ENCODE measurements at regions not wholly inside any gene's neighbourhood (a gene's known extent, or its start where the extent isn't known, plus 50 kb on each side); places are given as distances from the start of the nearest gene placed in this dataset.

GRCh38 chrX:148417934-148418333 is 82.5 kb upstream of the AFF2 start:
- H3K36me3 ChIP-seq: no peaks in the 10 kb centered on the region
- no peaks in the 10 kb centered on the region for H3K27me3 ChIP-seq
- DNase-seq: no peak
- no peak overlapping the region for H3K27ac ChIP-seq
- no peak overlapping the region for H3K4me3 ChIP-seq
- WGBS, 2 donors: 49 to 57% methylated on average over 3 of the region's 3 CpGs
- no peak for ATAC-seq (ENCODE audit: low FRiP score in 2 of 2)
- no peaks in the 10 kb centered on the region for H3K9me3 ChIP-seq
- no peak for TF ChIP-seq CTCF (IDR thresholded peaks at IDR 0.05)
- TF ChIP-seq POLR2AphosphoS5 (IDR thresholded peaks at IDR 0.05): no peak
- no peak for TF ChIP-seq POLR2A (IDR thresholded peaks at IDR 0.05)
- no peak for TF ChIP-seq EP300 (IDR thresholded peaks at IDR 0.05)
- H3K4me1 ChIP-seq: no peaks in the 10 kb centered on the region

GRCh38 chrX:148422526-148422925 is 77.9 kb upstream of the AFF2 start:
- 70 to 80% methylated on average over 2 to 4 of the region's 4 CpGs for WGBS, 2 donors
- no peak for TF ChIP-seq EP300 (IDR thresholded peaks at IDR 0.05)
- no peak for TF ChIP-seq CTCF (IDR thresholded peaks at IDR 0.05)
- no peak for TF ChIP-seq POLR2AphosphoS5 (IDR thresholded peaks at IDR 0.05)
- TF ChIP-seq POLR2A (IDR thresholded peaks at IDR 0.05): no peak
- ATAC-seq (ENCODE audit: low FRiP score in 2 of 2): no peak
- Histone ChIP-seq H3K27ac (no peak overlapping the region), H3K4me1 (no peaks in the 10 kb centered on the region), H3K36me3 (no peaks in the 10 kb centered on the region), H3K9me3 (no peaks in the 10 kb centered on the region), H3K27me3 (no peaks in the 10 kb centered on the region), H3K4me3 (no peak overlapping the region)
- DNase-seq: no peak

GRCh38 chrX:148424570-148424969 is 75.8 kb upstream of the AFF2 start:
- no peak overlapping the region for H3K27ac ChIP-seq
- no peaks in the 10 kb centered on the region for H3K4me1 ChIP-seq
- TF ChIP-seq POLR2AphosphoS5 (IDR thresholded peaks at IDR 0.05): no peak
- no peak for TF ChIP-seq CTCF (IDR thresholded peaks at IDR 0.05)
- no peak for TF ChIP-seq POLR2A (IDR thresholded peaks at IDR 0.05)
- no peak for TF ChIP-seq EP300 (IDR thresholded peaks at IDR 0.05)
- ATAC-seq (ENCODE audit: low FRiP score in 2 of 2): no peak
- no peak overlapping the region for H3K4me3 ChIP-seq
- 83 to 89% methylated on average over 2 of the region's 2 CpGs for WGBS, 2 donors
- H3K27me3 ChIP-seq: no peaks in the 10 kb centered on the region
- DNase-seq: no peak
- H3K36me3 ChIP-seq: no peaks in the 10 kb centered on the region
- H3K9me3 ChIP-seq: no peaks in the 10 kb centered on the region

- DNase-seq: no peak
- WGBS, 2 donors: 79 to 84% methylated on average over 3 of the region's 3 CpGs
- Histone ChIP-seq H3K36me3 (no peaks in the 10 kb centered on the region), H3K4me3 (no peak overlapping the region), H3K27me3 (no peaks in the 10 kb centered on the region), H3K4me1 (no peaks in the 10 kb centered on the region), H3K27ac (no peak overlapping the region), H3K9me3 (no peaks in the 10 kb centered on the region)
- no peak for ATAC-seq (ENCODE audit: low FRiP score in 2 of 2)
- TF ChIP-seq POLR2A (IDR thresholded peaks at IDR 0.05) (no peak), EP300 (IDR thresholded peaks at IDR 0.05) (no peak)
Observed at GRCh38 chrX:148426467-148426866, 74.0 kb upstream of the AFF2 start.

- TF ChIP-seq POLR2AphosphoS5 (IDR thresholded peaks at IDR 0.05): no peak
- TF ChIP-seq POLR2A (IDR thresholded peaks at IDR 0.05): no peak
- no peak for TF ChIP-seq CTCF (IDR thresholded peaks at IDR 0.05)
- TF ChIP-seq EP300 (IDR thresholded peaks at IDR 0.05): no peak
- Histone ChIP-seq H3K4me1 (no peaks in the 10 kb centered on the region), H3K36me3 (no peaks in the 10 kb centered on the region), H3K27ac (no peak overlapping the region), H3K27me3 (no peaks in the 10 kb centered on the region), H3K4me3 (no peak overlapping the region), H3K9me3 (no peaks in the 10 kb centered on the region)
- ATAC-seq (ENCODE audit: low FRiP score in 2 of 2): no peak
- 52 to 79% methylated on average over 2 to 3 of the region's 3 CpGs for WGBS, 2 donors
- no peak for DNase-seq
Observed at GRCh38 chrX:148441387-148441786, 59.0 kb upstream of the AFF2 start.
